Fibroblast of lung (primary cell): ENCODE measurements at regions not wholly inside any gene's neighbourhood (a gene's known extent, or its start where the extent isn't known, plus 50 kb on each side); places are given as distances from the start of the nearest gene placed in this dataset.

Source experiments
- CTCF ChIP-seq, 2 donors: IDR thresholded peaks in 1 of 2; conservative IDR thresholded peaks in 1 of 2; 1 replicate in 1 of 2; 2 replicates in 1 of 2; pipeline ENCODE4 v1.5.1; 2011 to 2012; ENCODE audit warnings: low read length in 2 of 2, control low read depth in 1 of 2, inconsistent platforms in 1 of 2, low read depth in 1 of 2, mild to moderate bottlenecking in 1 of 2
- EZH2 ChIP-seq: IDR thresholded peaks from 2 replicates; pipeline ENCODE4 v1.5.1; 2012; ENCODE audit warnings: low read length, control low read depth, mild to moderate bottlenecking; ENCODE audit errors: missing control alignments

- TF ChIP-seq CTCF (conservative IDR thresholded peaks at IDR 0.05 in 1 of 2, IDR thresholded peaks at IDR 0.05 in 1 of 2; ENCODE audit: low read depth in 1 of 2, low read length in 2 of 2), result no peak
- TF ChIP-seq EZH2, result no peak
Observed at GRCh38 chr11:33500861-33501479, 199.7 kb downstream of the C11orf91 start.
